SK-N-SH treated with all-trans-retinoic acid at 6 μM for 48 hours (cell line): ENCODE measurements at regions not wholly inside any gene's neighbourhood (a gene's known extent, or its start where the extent isn't known, plus 50 kb on each side); places are given as distances from the start of the nearest gene placed in this dataset.

Experiments
- ATAC-seq: fragments of 200-7000 bp; cut with Tn5 transposase; 3 replicates; pipeline ENCODE4 v1.9.1; 2020; ENCODE audit warnings: mild to moderate bottlenecking, moderate library complexity
- BACH2 ChIP-seq: fragments of 250-450 bp; sonication (Bioruptor Pico); IDR thresholded peaks from 2 replicates; pipeline ENCODE4 v1.9.0; 2021; ENCODE audit warnings: mild to moderate bottlenecking, borderline replicate concordance
- CSRNP3 ChIP-seq: fragments of 250-450 bp; sonication (Bioruptor Pico); IDR thresholded peaks from 2 replicates; pipeline ENCODE4 v1.5.1; 2021; ENCODE audit warnings: mild to moderate bottlenecking, moderate library complexity
- ESRRG ChIP-seq: fragments of 250-450 bp; sonication (Bioruptor Pico); IDR thresholded peaks from 2 replicates; pipeline ENCODE4 v1.6.1; 2021; ENCODE audit warnings: mild to moderate bottlenecking
- GLIS3 ChIP-seq: fragments of 250-450 bp; sonication (Bioruptor Pico); IDR thresholded peaks from 2 replicates; pipeline ENCODE4 v1.5.0; 2020; ENCODE audit warnings: mild to moderate bottlenecking, moderate library complexity
- ISL1 ChIP-seq: fragments of 250-450 bp; sonication (Bioruptor Pico); IDR thresholded peaks from 2 replicates; pipeline ENCODE4 v2.1.2; 2022; ENCODE audit warnings: mild to moderate bottlenecking, moderate library complexity
- OSR1 ChIP-seq: fragments of 250-450 bp; sonication (Bioruptor Pico); IDR thresholded peaks from 2 replicates; pipeline ENCODE4 v1.8.0; 2022; ENCODE audit warnings: moderate library complexity, mild to moderate bottlenecking, inconsistent platforms
- PATZ1 ChIP-seq: fragments of 250-450 bp; sonication (Bioruptor Pico); IDR thresholded peaks from 2 replicates; pipeline ENCODE4 v1.8.0; 2020; ENCODE audit warnings: mild to moderate bottlenecking, moderate library complexity, borderline replicate concordance
- POU6F1 ChIP-seq: fragments of 250-450 bp; sonication (Bioruptor Pico); IDR thresholded peaks from 2 replicates; pipeline ENCODE4 v1.8.0; 2021; ENCODE audit warnings: low read depth, mild to moderate bottlenecking, moderate library complexity, borderline replicate concordance
- TCF4 ChIP-seq: fragments of 250-450 bp; sonication (Bioruptor Pico); IDR thresholded peaks from 2 replicates; pipeline ENCODE4 v1.8.0; 2021; ENCODE audit warnings: mild to moderate bottlenecking, moderate library complexity, borderline replicate concordance
- TOX ChIP-seq: fragments of 250-450 bp; sonication (Bioruptor Pico); IDR thresholded peaks from 2 replicates; pipeline ENCODE4 v1.8.0; 2021; ENCODE audit warnings: mild to moderate bottlenecking, moderate library complexity, borderline replicate concordance
- ZC3H10 ChIP-seq: fragments of 250-450 bp; sonication (Bioruptor Pico); IDR thresholded peaks from 2 replicates; pipeline ENCODE4 v1.5.1; 2021; ENCODE audit warnings: mild to moderate bottlenecking, moderate library complexity
- ZNF8 ChIP-seq: fragments of 450-650 bp; formaldehyde crosslinking; IDR thresholded peaks from 2 replicates; pipeline ENCODE4 v1.5.0; 2020; ENCODE audit warnings: mild to moderate bottlenecking, moderate library complexity
- TF ChIP-seq, protein P1 (sequence below): fragments of 250-450 bp; sonication (Bioruptor Pico); IDR thresholded peaks from 2 replicates; pipeline ENCODE4 v1.5.0; 2020; ENCODE audit warnings: mild to moderate bottlenecking, moderate library complexity

- TF ChIP-seq TOX (CRISPR knock-in tag), result no peak
- TF ChIP-seq ISL1 (CRISPR knock-in tag), result no peak
- TF ChIP-seq ZNF8 (CRISPR knock-in tag), result no peak
- no peak for TF ChIP-seq PATZ1 (CRISPR knock-in tag)
- no peak for TF ChIP-seq OSR1 (CRISPR knock-in tag)
- no peak for TF ChIP-seq ESRRG (CRISPR knock-in tag)
- TF ChIP-seq CSRNP3, result no peak
- TF ChIP-seq ZC3H10 (CRISPR knock-in tag), result no peak
- TF ChIP-seq, protein P1, sequence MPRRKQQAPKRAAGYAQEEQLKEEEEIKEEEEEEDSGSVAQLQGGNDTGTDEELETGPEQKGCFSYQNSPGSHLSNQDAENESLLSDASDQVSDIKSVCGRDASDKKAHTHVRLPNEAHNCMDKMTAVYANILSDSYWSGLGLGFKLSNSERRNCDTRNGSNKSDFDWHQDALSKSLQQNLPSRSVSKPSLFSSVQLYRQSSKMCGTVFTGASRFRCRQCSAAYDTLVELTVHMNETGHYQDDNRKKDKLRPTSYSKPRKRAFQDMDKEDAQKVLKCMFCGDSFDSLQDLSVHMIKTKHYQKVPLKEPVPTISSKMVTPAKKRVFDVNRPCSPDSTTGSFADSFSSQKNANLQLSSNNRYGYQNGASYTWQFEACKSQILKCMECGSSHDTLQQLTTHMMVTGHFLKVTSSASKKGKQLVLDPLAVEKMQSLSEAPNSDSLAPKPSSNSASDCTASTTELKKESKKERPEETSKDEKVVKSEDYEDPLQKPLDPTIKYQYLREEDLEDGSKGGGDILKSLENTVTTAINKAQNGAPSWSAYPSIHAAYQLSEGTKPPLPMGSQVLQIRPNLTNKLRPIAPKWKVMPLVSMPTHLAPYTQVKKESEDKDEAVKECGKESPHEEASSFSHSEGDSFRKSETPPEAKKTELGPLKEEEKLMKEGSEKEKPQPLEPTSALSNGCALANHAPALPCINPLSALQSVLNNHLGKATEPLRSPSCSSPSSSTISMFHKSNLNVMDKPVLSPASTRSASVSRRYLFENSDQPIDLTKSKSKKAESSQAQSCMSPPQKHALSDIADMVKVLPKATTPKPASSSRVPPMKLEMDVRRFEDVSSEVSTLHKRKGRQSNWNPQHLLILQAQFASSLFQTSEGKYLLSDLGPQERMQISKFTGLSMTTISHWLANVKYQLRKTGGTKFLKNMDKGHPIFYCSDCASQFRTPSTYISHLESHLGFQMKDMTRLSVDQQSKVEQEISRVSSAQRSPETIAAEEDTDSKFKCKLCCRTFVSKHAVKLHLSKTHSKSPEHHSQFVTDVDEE, result no peak
Measured at GRCh38 chr15:77550301-77551251, 82.1 kb downstream of the LINGO1 start.

DNA sequence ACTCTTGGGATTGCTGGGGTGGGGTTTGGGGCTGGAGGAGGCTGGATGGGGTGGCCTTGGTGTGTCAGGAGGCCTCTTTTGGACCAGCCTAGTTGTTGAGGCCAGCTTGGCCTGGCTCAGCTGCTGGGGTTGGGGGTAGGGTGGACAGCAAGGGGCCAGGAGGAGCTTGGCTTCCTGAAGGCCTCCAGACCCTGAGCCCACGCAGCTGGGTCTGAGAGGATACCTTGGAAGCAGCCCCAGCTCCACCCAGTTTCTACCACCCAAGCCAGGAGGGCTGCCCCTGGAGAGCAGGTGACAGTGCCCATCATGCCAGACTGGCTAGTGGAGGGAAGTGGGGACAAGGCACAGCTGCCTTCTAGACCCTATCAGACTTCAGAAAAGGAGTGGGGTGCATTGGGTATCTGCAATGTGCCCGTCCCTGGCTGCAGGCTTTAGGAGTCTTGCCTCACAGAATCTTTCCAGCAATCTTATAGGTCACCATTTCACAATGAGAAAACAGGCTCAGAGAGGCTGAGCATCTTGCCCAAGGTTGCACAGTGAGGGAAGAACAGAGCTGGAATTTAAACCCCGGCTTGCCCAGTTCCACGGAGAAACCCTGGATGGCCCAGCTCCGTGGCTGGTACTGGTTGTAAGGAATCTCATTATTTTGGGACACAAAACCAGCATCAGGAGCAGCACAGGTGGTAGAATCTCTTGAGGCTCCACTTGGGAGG is 83.0 kb downstream of the LINGO1 start:
- no peak for ATAC-seq
- TF ChIP-seq TOX (CRISPR knock-in tag) (no peak), ZC3H10 (CRISPR knock-in tag) (no peak), PATZ1 (CRISPR knock-in tag) (no peak), GLIS3 (CRISPR knock-in tag) (no peak), ISL1 (CRISPR knock-in tag) (no peak), BACH2 (CRISPR knock-in tag) (no peak), POU6F1 (CRISPR knock-in tag) (no peak), CSRNP3 (no peak), ZNF8 (CRISPR knock-in tag) (no peak), TCF4 (CRISPR knock-in tag) (no peak)
- TF ChIP-seq, all 23 proteins: peak for 0

More at GRCh38 chr15:77550301-77551251, 82.1 kb downstream of the LINGO1 start:
- no peak for ATAC-seq
